Gastrocnemius medialis (tissue), 4 donors: ENCODE measurements at regions not wholly inside any gene's neighbourhood (a gene's known extent, or its start where the extent isn't known, plus 50 kb on each side); places are given as distances from the start of the nearest gene placed in this dataset.
"Not testable (repeated sequence)": the region's sequence is repeated elsewhere in the genome, so short reads cannot be mapped to it uniquely, and the experiment has no call there.

Experiments used
- ATAC-seq, 2 donors: fragments of 150-250 bp; one replicate each; pipeline ENCODE4 v1.9.1; 2016
- DNase-seq, 2 donors: peaks; one replicate each; pipeline ENCODE4 v3.0.0-alpha.2; 2019
- H3K27ac ChIP-seq, 4 donors: fragments of 200-600 bp; sonication (generic); 1 replicate in 1 of 4; 2 replicates in 3 of 4; pipeline ENCODE4 v1.5.1; 2016 to 2018; ENCODE audit warnings: mild to moderate bottlenecking in 2 of 4, moderate library complexity in 1 of 4
- H3K27me3 ChIP-seq, 3 donors: fragments of 200-600 bp; sonication (generic) in 2 of 3; 1 replicate in 1 of 3; 2 replicates in 2 of 3; pipeline versions ENCODE4 v1.5.1 to v1.6.0; 2016 to 2019; ENCODE audit warnings: mild to moderate bottlenecking in 1 of 3, moderate library complexity in 1 of 3
- H3K36me3 ChIP-seq, 2 donors: fragments of 200-600 bp; sonication (generic) in 1 of 2; one replicate each; pipeline ENCODE4 v1.5.1; 2017 to 2018
- H3K4me1 ChIP-seq, 2 donors: fragments of 200-600 bp; sonication (generic) in 1 of 2; one replicate each; pipeline ENCODE4 v1.5.1; 2016 to 2017; ENCODE audit warnings: mild to moderate bottlenecking in 2 of 2
- H3K4me3 ChIP-seq, 4 donors: fragments of 200-600 bp; sonication (generic) in 3 of 4; 1 replicate in 1 of 4; 2 replicates in 3 of 4; pipeline ENCODE4 v1.5.1; 2016 to 2019; ENCODE audit warnings: mild to moderate bottlenecking in 2 of 4
- H3K9me3 ChIP-seq, 3 donors: fragments of 200-600 bp; sonication (generic) in 2 of 3; 1 replicate in 1 of 3; 2 replicates in 2 of 3; pipeline ENCODE4 v1.5.1; 2016 to 2019
- POLR2A ChIP-seq, 2 donors: fragments of 450-650 bp; IDR thresholded peaks; one replicate each; pipeline ENCODE4 v1.6.1; 2017; ENCODE audit warnings: antibody characterized with exemption in 2 of 2, mild to moderate bottlenecking in 2 of 2, moderate library complexity in 2 of 2
- in situ Hi-C, 4 donors: fragments of 200-750 bp; cut with MboI; loops; one replicate each; pipeline versions ENCODE4 v1.15.0 to v1.8.0; 2017; ENCODE audit warnings: low sequenced_read_pairs in 4 of 4
- intact Hi-C: fragments of 100-400 bp; cut with DNase I; formaldehyde crosslinking; loops from one replicate; pipeline ENCODE4 v1.15.1; 2023; ENCODE audit warnings: low total_unique reads
- TF ChIP-seq, protein P1 (sequence below), 5 experiments: fragments of 450-650 bp in 3 of 5; fragments of 200-600 bp in 2 of 5; sonication (generic) in 2 of 5; IDR thresholded peaks in 4 of 5; conservative IDR thresholded peaks in 1 of 5; 1 replicate in 4 of 5; 2 replicates in 1 of 5; pipeline ENCODE4 v1.5.1; 2016 to 2019; ENCODE audit warnings: antibody characterized with exemption in 5 of 5, mild to moderate bottlenecking in 3 of 5, moderate library complexity in 3 of 5

- DNase-seq (no peak), ATAC-seq (no peak)
- Histone ChIP-seq H3K4me3 (no peak overlapping the region), H3K4me1 (no peaks in the 10 kb centered on the region), H3K36me3 (no peaks in the 10 kb centered on the region), H3K9me3 (no peaks in the 10 kb centered on the region), H3K27me3 (peaks cover 0 to 3% (median 0%) of the 10 kb centered on the region in 3 donors), H3K27ac (no peak overlapping the region)
- TF ChIP-seq, protein P1, sequence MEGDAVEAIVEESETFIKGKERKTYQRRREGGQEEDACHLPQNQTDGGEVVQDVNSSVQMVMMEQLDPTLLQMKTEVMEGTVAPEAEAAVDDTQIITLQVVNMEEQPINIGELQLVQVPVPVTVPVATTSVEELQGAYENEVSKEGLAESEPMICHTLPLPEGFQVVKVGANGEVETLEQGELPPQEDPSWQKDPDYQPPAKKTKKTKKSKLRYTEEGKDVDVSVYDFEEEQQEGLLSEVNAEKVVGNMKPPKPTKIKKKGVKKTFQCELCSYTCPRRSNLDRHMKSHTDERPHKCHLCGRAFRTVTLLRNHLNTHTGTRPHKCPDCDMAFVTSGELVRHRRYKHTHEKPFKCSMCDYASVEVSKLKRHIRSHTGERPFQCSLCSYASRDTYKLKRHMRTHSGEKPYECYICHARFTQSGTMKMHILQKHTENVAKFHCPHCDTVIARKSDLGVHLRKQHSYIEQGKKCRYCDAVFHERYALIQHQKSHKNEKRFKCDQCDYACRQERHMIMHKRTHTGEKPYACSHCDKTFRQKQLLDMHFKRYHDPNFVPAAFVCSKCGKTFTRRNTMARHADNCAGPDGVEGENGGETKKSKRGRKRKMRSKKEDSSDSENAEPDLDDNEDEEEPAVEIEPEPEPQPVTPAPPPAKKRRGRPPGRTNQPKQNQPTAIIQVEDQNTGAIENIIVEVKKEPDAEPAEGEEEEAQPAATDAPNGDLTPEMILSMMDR (IDR thresholded peaks at IDR 0.05 in 4 of 5, conservative IDR thresholded peaks at IDR 0.05 in 1 of 5): no peak
- TF ChIP-seq POLR2A (IDR thresholded peaks at IDR 0.05): no peak
- intact Hi-C loops: no loop called here
- in situ Hi-C loops: no loop called here
Measured at GRCh38 chr17:73912373-73912746, 268.1 kb upstream of the SDK2 start.

- Histone ChIP-seq H3K36me3 (no peaks in the 10 kb centered on the region), H3K9me3 (no peaks in the 10 kb centered on the region), H3K27ac (no peak overlapping the region), H3K4me1 (no peaks in the 10 kb centered on the region), H3K27me3 (peaks cover 0 to 3% (median 0%) of the 10 kb centered on the region in 3 donors), H3K4me3 (no peak overlapping the region)
- DNase-seq (no peak), ATAC-seq (no peak)
- TF ChIP-seq POLR2A (IDR thresholded peaks at IDR 0.05): no peak
- TF ChIP-seq, protein P1 (IDR thresholded peaks at IDR 0.05 in 4 of 5, conservative IDR thresholded peaks at IDR 0.05 in 1 of 5): no peak
- in situ Hi-C loops: no loop called here
- intact Hi-C loops: no loop called here
Measured at GRCh38 chr17:73914536-73915274, 270.5 kb upstream of the SDK2 start.

DNA sequence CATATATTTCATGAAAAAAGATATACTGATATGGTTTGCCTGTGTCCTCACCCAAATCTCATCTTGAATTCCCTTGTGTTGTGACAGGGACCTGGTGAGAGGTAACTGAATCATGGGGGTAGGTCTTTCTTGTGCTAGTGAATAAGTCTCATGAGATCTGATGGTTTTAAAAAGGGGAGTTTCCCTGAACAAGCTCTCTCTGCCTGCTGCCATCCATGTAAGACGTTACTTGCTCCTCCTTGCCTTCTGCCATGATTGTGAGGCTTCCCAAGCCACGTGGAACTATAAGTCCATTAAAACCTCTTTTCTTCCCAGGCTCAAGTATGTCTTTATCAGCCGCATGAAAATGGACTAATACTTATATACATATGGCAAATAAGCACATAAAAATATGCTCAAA, 274.8 kb upstream of the SDK2 start:
- H3K27ac ChIP-seq, ATAC-seq, H3K4me3 ChIP-seq, in situ Hi-C loops, H3K27me3 ChIP-seq, intact Hi-C loops, H3K9me3 ChIP-seq, H3K36me3 ChIP-seq, H3K4me1 ChIP-seq, DNase-seq: not testable (repeated sequence)

DNA sequence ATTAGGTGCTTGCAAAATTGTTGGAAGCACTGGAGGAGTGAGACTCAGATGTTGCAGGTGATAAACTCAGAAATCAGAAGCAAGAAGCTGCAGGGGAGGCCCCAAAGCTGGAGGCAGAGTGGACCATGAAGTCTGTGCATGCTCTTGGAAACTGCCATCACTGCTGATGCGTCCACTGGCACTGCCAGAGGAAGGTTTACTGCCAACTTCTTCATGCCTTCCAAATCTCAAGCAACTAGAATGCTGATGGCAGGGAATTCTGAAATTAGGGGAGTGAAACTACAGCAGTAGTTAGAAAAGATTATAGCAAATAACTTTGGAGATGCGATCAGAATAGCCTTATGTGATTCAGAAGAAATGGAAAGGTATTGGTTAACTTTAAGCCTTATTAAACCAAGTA, 277.1 kb upstream of the SDK2 start:
- DNase-seq: no peak
- H3K36me3 ChIP-seq: no peaks in the 10 kb centered on the region
- peaks cover 0 to 2% (median 0%) of the 10 kb centered on the region in 3 donors for H3K9me3 ChIP-seq
- intact Hi-C loops (no loop called here), in situ Hi-C loops (no loop called here)
- no peak overlapping the region for H3K4me3 ChIP-seq
- peaks cover 0 to 4% (median 0%) of the 10 kb centered on the region in 3 donors for H3K27me3 ChIP-seq
- H3K27ac ChIP-seq: no peak overlapping the region
- no peak for TF ChIP-seq POLR2A (IDR thresholded peaks at IDR 0.05)
- TF ChIP-seq, protein P1 (IDR thresholded peaks at IDR 0.05 in 4 of 5, conservative IDR thresholded peaks at IDR 0.05 in 1 of 5): no peak
- ATAC-seq: no peak
- no peaks in the 10 kb centered on the region for H3K4me1 ChIP-seq

DNA sequence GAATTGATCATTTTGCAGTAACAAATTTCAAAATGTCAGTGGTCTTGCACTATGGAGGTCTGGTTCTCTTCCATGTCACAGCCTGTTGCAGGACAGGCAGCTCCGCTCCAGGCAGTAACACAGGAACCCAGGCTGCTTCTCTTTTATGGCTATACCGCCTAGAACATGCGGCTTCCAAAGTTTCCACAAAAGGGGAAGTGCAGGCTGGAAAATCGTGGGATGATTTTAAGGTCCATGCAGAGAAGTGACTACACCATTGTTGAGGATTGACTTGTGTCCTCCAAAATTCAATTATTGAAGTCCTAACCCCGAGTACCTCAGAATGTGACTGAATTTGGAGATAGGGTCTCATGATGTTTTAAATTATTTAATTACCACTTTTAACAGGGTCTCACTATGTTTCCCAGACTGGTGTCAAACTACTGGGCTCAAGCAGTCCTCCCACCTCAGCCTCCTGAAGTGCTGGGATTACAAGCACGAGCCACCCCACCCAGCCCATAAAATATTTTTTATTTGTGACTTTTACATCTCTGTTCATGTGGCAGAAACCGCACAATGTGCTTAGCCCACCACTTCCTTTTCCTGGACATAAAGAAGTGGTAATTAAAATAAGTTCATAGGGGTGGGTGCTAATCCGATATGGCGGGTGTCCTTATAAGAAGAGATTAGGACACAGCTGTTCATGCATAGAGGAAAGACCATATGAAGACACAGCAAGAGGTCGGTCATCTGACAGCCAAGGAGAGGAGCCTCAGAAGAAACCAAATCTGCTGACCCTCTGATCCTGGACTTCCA, 279.2 kb upstream of the RPL38 start:
- ATAC-seq (no peak), DNase-seq (no peak)
- intact Hi-C loops (no loop called here), in situ Hi-C loops (no loop called here)
- H3K4me3 ChIP-seq: no peak overlapping the region
- H3K36me3 ChIP-seq: no peaks in the 10 kb centered on the region
- no peak overlapping the region for H3K27ac ChIP-seq
- TF ChIP-seq, protein P1 (IDR thresholded peaks at IDR 0.05 in 4 of 5, conservative IDR thresholded peaks at IDR 0.05 in 1 of 5): no peak
- TF ChIP-seq POLR2A (IDR thresholded peaks at IDR 0.05): no peak
- H3K27me3 ChIP-seq: peaks cover 0 to 4% (median 0%) of the 10 kb centered on the region in 3 donors
- H3K4me1 ChIP-seq: no peaks in the 10 kb centered on the region
- H3K9me3 ChIP-seq: peaks cover 0 to 2% (median 0%) of the 10 kb centered on the region in 3 donors
